Suprapubic skin (tissue), 3 donors: ENCODE measurements at regions not wholly inside any gene's neighbourhood (a gene's known extent, or its start where the extent isn't known, plus 50 kb on each side); places are given as distances from the start of the nearest gene placed in this dataset.

ENCODE experiments used
- CTCF ChIP-seq, 2 donors: fragments of 200-600 bp in 1 of 2; fragments of 450-650 bp in 1 of 2; sonication (generic) in 1 of 2; IDR thresholded peaks; one replicate each; pipeline ENCODE4 v1.5.1; 2016 to 2019; ENCODE audit warnings: antibody characterized with exemption in 2 of 2, mild to moderate bottlenecking in 1 of 2, moderate library complexity in 1 of 2
- POLR2A ChIP-seq, 2 donors: fragments of 450-650 bp; IDR thresholded peaks; one replicate each; pipeline ENCODE4 v1.6.1; 2017; ENCODE audit warnings: antibody characterized with exemption in 2 of 2, mild to moderate bottlenecking in 2 of 2, moderate library complexity in 2 of 2

GRCh38 chr2:128421286-128421685, 102.6 kb upstream of the HS6ST1 start:
- no peak for TF ChIP-seq POLR2A (IDR thresholded peaks at IDR 0.05)
- no peak for TF ChIP-seq CTCF (IDR thresholded peaks at IDR 0.05)
